SK-N-SH (cell line): ENCODE measurements at regions not wholly inside any gene's neighbourhood (a gene's known extent, or its start where the extent isn't known, plus 50 kb on each side); places are given as distances from the start of the nearest gene placed in this dataset.
A peak's percentile ranks its signal among the peaks of the same experiment; 100 is the strongest.

Experiments
- CTCF ChIA-PET: fragments of 300-600, 350-600 bp; formaldehyde crosslinking; extraction: SDS; loops from one replicate; lab custom pipeline; 2021; lab: Yijun Ruan, JAX
- POLR2A ChIA-PET: fragments of 350-600 bp; sonication (Branson Sonifier 250); formaldehyde crosslinking; extraction: SDS; loops from one replicate; lab custom pipeline; 2020; ENCODE audit warnings: antibody characterized with exemption, inconsistent platforms; lab: Yijun Ruan, JAX
- DNase-seq: peaks from one replicate; pipeline ENCODE4 v3.0.0; 2012
- H2AFZ ChIP-seq: fragments of 200-600 bp; sonication (generic); 2 replicates; pipeline ENCODE4 v1.8.1; 2016; ENCODE audit warnings: antibody characterized with exemption, mild to moderate bottlenecking, low read depth
- H3F3A ChIP-seq: fragments of 200-600 bp; sonication (generic); replicated peaks from 2 replicates; pipeline ENCODE3; 2016; ENCODE audit warnings: antibody characterized with exemption, mild to moderate bottlenecking; ENCODE audit not compliant: insufficient read depth
- H3K27ac ChIP-seq, 2 experiments: fragments of 200-500 bp in 1 of 2; fragments of 200-600 bp in 1 of 2; sonication (Bioruptor generic) in 1 of 2; sonication (generic), shearing (Covaris generic) in 1 of 2; 2 replicates each; pipeline versions ENCODE4 v1.5.1 to v1.6.1; 2014 to 2016; ENCODE audit warnings: low read depth in 2 of 2, inconsistent platforms in 1 of 2, low read length in 1 of 2, mild to moderate bottlenecking in 1 of 2, mixed read lengths in 1 of 2
- H3K27me3 ChIP-seq: fragments of 200-600 bp; sonication (generic), shearing (Covaris generic); 2 replicates; pipeline ENCODE4 v1.6.1; 2016; ENCODE audit warnings: mixed run types; ENCODE audit not compliant: insufficient read depth
- H3K36me3 ChIP-seq, 2 experiments: fragments of 200-500 bp in 1 of 2; fragments of 200-600 bp in 1 of 2; sonication (Bioruptor generic) in 1 of 2; sonication (generic) in 1 of 2; replicated peaks in 1 of 2; 2 replicates each; pipeline versions ENCODE3 to v1.5.1; 2014 to 2016; ENCODE audit warnings: low read length in 1 of 2, mild to moderate bottlenecking in 1 of 2; ENCODE audit not compliant: insufficient read depth in 2 of 2, control insufficient read depth in 1 of 2
- H3K4me1 ChIP-seq, 2 experiments: fragments of 200-500 bp in 1 of 2; fragments of 200-600 bp in 1 of 2; sonication (Bioruptor generic) in 1 of 2; sonication (generic), shearing (Covaris generic) in 1 of 2; 2 replicates each; pipeline versions ENCODE4 v1.5.1 to v1.6.1; 2014 to 2016; ENCODE audit warnings: low read depth in 1 of 2, low read length in 1 of 2, mixed run types in 1 of 2; ENCODE audit not compliant: insufficient read depth in 2 of 2, control insufficient read depth in 1 of 2
- H3K4me2 ChIP-seq: fragments of 200-600 bp; sonication (generic), shearing (Covaris generic); 2 replicates; pipeline ENCODE4 v1.6.1; 2017; ENCODE audit warnings: mixed run types
- H3K4me3 ChIP-seq, 2 experiments: fragments of 200-500 bp in 1 of 2; fragments of 200-600 bp in 1 of 2; sonication (Bioruptor generic) in 1 of 2; sonication (generic), shearing (Covaris generic) in 1 of 2; 2 replicates each; pipeline versions ENCODE4 v1.5.1 to v1.8.1; 2014 to 2016; ENCODE audit warnings: low read depth in 2 of 2, inconsistent platforms in 1 of 2, low read length in 1 of 2, mild to moderate bottlenecking in 1 of 2, mixed read lengths in 1 of 2, moderate library complexity in 1 of 2
- H3K79me2 ChIP-seq: fragments of 200-600 bp; sonication (generic); 2 replicates; pipeline ENCODE4 v1.8.1; 2017; ENCODE audit warnings: mild to moderate bottlenecking; ENCODE audit not compliant: insufficient read depth
- H3K9ac ChIP-seq: fragments of 200-600 bp; sonication (generic); 2 replicates; pipeline ENCODE4 v1.6.1; 2017; ENCODE audit warnings: mixed run types
- H3K9me2 ChIP-seq: fragments of 200-600 bp; sonication (generic); 2 replicates; pipeline ENCODE4 v1.6.1; 2017; ENCODE audit warnings: mixed run types
- H3K9me3 ChIP-seq: fragments of 200-600 bp; sonication (generic); 2 replicates; pipeline ENCODE4 v1.6.1; 2017; ENCODE audit warnings: mixed run types, mild to moderate bottlenecking, moderate library complexity
- H4K20me1 ChIP-seq: fragments of 200-600 bp; sonication (generic); 2 replicates; pipeline ENCODE4 v1.6.1; 2017; ENCODE audit warnings: mild to moderate bottlenecking, mixed run types; ENCODE audit not compliant: insufficient read depth
- ELF1 ChIP-seq: IDR thresholded peaks from 2 replicates; pipeline ENCODE4 v1.4.0; 2012
- EP300 ChIP-seq, 2 experiments: IDR thresholded peaks; 2 replicates each; pipeline versions ENCODE4 v1.4.0 to v1.6.1; 2012; ENCODE audit warnings: borderline replicate concordance in 1 of 2, low read depth in 1 of 2, low read length in 1 of 2
- FOSL2 ChIP-seq: IDR thresholded peaks from 2 replicates; pipeline ENCODE4 v1.4.0; 2012; ENCODE audit warnings: low read depth, mild to moderate bottlenecking, moderate library complexity, borderline replicate concordance
- FOXM1 ChIP-seq: IDR thresholded peaks from 2 replicates; pipeline ENCODE4 v1.4.0; 2012; ENCODE audit warnings: low read depth, mild to moderate bottlenecking
- GABPA ChIP-seq: IDR thresholded peaks from 2 replicates; pipeline ENCODE4 v1.4.0; 2012; ENCODE audit warnings: low read depth, mild to moderate bottlenecking
- GATA2 ChIP-seq: sonication (generic); formaldehyde crosslinking; IDR thresholded peaks from 2 replicates; pipeline ENCODE4 v1.5.0; 2020; ENCODE audit warnings: mild to moderate bottlenecking, missing genetic modification reagents
- JUND ChIP-seq: IDR thresholded peaks from 2 replicates; pipeline ENCODE4 v1.4.0; 2012
- MEF2A ChIP-seq: IDR thresholded peaks from 2 replicates; pipeline ENCODE4 v1.4.0; 2012; ENCODE audit warnings: low read depth, borderline replicate concordance
- MXI1 ChIP-seq: IDR thresholded peaks from 2 replicates; pipeline ENCODE4 v1.6.1; 2012; ENCODE audit warnings: mild to moderate bottlenecking, low read depth, low read length, improper control_type of control experiment
- NRF1 ChIP-seq: IDR thresholded peaks from 2 replicates; pipeline ENCODE4 v1.6.1; 2012; ENCODE audit warnings: low read depth, mild to moderate bottlenecking, low read length
- POLR2AphosphoS5 ChIP-seq: IDR thresholded peaks from 2 replicates; pipeline ENCODE4 v1.6.1; 2012; ENCODE audit warnings: low read depth, low read length
- RCOR1 ChIP-seq: fragments of 150-350 bp; IDR thresholded peaks from 2 replicates; pipeline ENCODE4 v1.6.1; 2017; ENCODE audit warnings: antibody characterized with exemption, low read length
- REST ChIP-seq: IDR thresholded peaks from 2 replicates; pipeline ENCODE4 v1.6.1; 2012; ENCODE audit warnings: mild to moderate bottlenecking, low read depth, low read length, moderate library complexity
- RFX5 ChIP-seq: IDR thresholded peaks from 2 replicates; pipeline ENCODE4 v1.6.1; 2012; ENCODE audit warnings: mild to moderate bottlenecking, improper control_type of control experiment, low read length
- RXRA ChIP-seq: IDR thresholded peaks from 2 replicates; pipeline ENCODE4 v1.4.0; 2012; ENCODE audit warnings: low read depth, mild to moderate bottlenecking, borderline replicate concordance
- TAF1 ChIP-seq: IDR thresholded peaks from 2 replicates; pipeline ENCODE4 v1.6.1; 2012; ENCODE audit warnings: low read depth, mild to moderate bottlenecking, low read length, moderate library complexity, borderline replicate concordance
- TCF12 ChIP-seq: IDR thresholded peaks from 2 replicates; pipeline ENCODE4 v1.4.0; 2012
- TEAD4 ChIP-seq: IDR thresholded peaks from 2 replicates; pipeline ENCODE4 v1.4.0; 2012; ENCODE audit warnings: mild to moderate bottlenecking, borderline replicate concordance; ENCODE audit not compliant: insufficient read depth
- USF2 ChIP-seq: fragments of 150-350 bp; IDR thresholded peaks from 2 replicates; pipeline ENCODE4 v1.6.1; 2017; ENCODE audit warnings: antibody characterized with exemption, low read length, low read depth, borderline replicate concordance
- WGBS: methylation state at CpG from one replicate; pipeline ENCODE4 v1.1.6; 2017; ENCODE audit warnings: low lambda C conversion rate; 5-methylcytosine and 5-hydroxymethylcytosine counted together
- TF ChIP-seq, protein P1 (sequence below): fragments of 150-350 bp; IDR thresholded peaks from 2 replicates; pipeline ENCODE4 v1.6.1; 2016; ENCODE audit warnings: mild to moderate bottlenecking, low read depth, low read length

- Histone ChIP-seq H3K4me3 (no peak overlapping the region), H4K20me1 (no peaks in the 10 kb centered on the region), H2AFZ (no peak overlapping the region), H3K27ac (no peak overlapping the region), H3K27me3 (no peaks in the 10 kb centered on the region), H3F3A (no peaks in the 10 kb centered on the region), H3K9me3 (no peaks in the 10 kb centered on the region), H3K9ac (no peak overlapping the region), H3K4me2 (no peak overlapping the region), H3K36me3 (no peaks in the 10 kb centered on the region), H3K4me1 (peaks cover 0 to 9% of the 10 kb centered on the region in 2 experiments; a peak in 2 of 4 replicates), H3K9me2 (no peaks in the 10 kb centered on the region), H3K79me2 (no peaks in the 10 kb centered on the region)
- 85% methylated on average over 2 of the region's 2 CpGs for WGBS
- TF ChIP-seq GATA2 (CRISPR knock-in tag): no peak
- TF ChIP-seq MXI1: no peak
- no peak for TF ChIP-seq TAF1
- TF ChIP-seq USF2: no peak
- no peak for TF ChIP-seq RCOR1
- TF ChIP-seq TCF12: no peak
- no peak for TF ChIP-seq POLR2AphosphoS5
- no peak for TF ChIP-seq EP300 (IDR thresholded peaks at IDR 0.05; ENCODE audit: borderline replicate concordance in 1 of 2, low read depth in 1 of 2, low read length in 1 of 2)
- no peak for TF ChIP-seq MEF2A
- TF ChIP-seq FOSL2: no peak
- no peak for TF ChIP-seq RXRA
- no peak for TF ChIP-seq REST
- no peak for TF ChIP-seq NRF1
- TF ChIP-seq TEAD4: no peak
- TF ChIP-seq GABPA: no peak
- no peak for DNase-seq
- POLR2A ChIA-PET: no interaction called here
- CTCF ChIA-PET: no interaction called here
These were observed 173.7 kb downstream of the C1D start for GRCh38 chr2:67889056-67889455.

DNA sequence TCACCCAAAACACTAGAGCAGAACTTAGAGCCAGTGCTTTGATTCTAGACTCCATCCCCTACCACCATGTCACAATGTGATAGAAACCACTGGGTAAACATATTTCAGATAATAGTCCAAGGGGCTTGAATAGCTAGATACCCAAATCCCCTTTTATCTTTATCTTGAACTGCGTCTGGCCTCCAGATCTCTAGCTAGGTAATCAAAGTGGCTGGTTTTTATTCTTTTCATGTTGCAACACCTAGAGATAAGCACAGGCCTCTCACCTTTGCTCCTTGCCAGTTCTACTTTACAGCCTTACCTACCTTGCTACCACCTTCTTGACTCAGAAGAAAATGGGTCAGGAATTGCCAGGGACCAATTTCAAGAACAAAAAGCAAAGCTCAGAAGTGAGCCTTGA is 171.2 kb downstream of the C1D start:
- H3K36me3 ChIP-seq: no peaks in the 10 kb centered on the region
- H3K4me1 ChIP-seq: peaks cover 0 to 13% of the 10 kb centered on the region in 2 experiments; a peak in 2 of 4 replicates
- no peaks in the 10 kb centered on the region for H3F3A ChIP-seq
- H3K27ac ChIP-seq: peak overlapping the region in 1 of 2 experiments; percentile 60; a peak in 1 of 4 replicates
- no peak overlapping the region for H3K4me2 ChIP-seq
- H3K9ac ChIP-seq: no peak overlapping the region
- no peak overlapping the region for H3K4me3 ChIP-seq
- POLR2A ChIA-PET: interaction anchor here (1.0 kb wide), 1 partner anchor 11 kb away, joined by 5 read pairs; no protein-coding TSS in a partner anchor
- TF ChIP-seq GABPA (no peak), RFX5 (no peak), NRF1 (no peak), JUND (no peak), TEAD4 (no peak), TCF12 (no peak), FOXM1 (no peak), MEF2A (no peak), ELF1 (no peak)
- TF ChIP-seq, protein P1, sequence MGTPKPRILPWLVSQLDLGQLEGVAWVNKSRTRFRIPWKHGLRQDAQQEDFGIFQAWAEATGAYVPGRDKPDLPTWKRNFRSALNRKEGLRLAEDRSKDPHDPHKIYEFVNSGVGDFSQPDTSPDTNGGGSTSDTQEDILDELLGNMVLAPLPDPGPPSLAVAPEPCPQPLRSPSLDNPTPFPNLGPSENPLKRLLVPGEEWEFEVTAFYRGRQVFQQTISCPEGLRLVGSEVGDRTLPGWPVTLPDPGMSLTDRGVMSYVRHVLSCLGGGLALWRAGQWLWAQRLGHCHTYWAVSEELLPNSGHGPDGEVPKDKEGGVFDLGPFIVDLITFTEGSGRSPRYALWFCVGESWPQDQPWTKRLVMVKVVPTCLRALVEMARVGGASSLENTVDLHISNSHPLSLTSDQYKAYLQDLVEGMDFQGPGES: no peak
- H4K20me1 ChIP-seq: no peaks in the 10 kb centered on the region
- no peak overlapping the region for H2AFZ ChIP-seq
- DNase-seq: no peak
- H3K9me3 ChIP-seq: no peaks in the 10 kb centered on the region
- H3K79me2 ChIP-seq: no peaks in the 10 kb centered on the region
- H3K27me3 ChIP-seq: no peaks in the 10 kb centered on the region
- CTCF ChIA-PET: interaction anchor here (1.2 kb wide), 1 partner anchor 140 kb away, joined by 3 read pairs; no protein-coding TSS in a partner anchor
- 95% methylated on average over 1 of the region's 1 CpG for WGBS
- no peaks in the 10 kb centered on the region for H3K9me2 ChIP-seq
